ENCODE measurements at regions not wholly inside any gene's neighbourhood (a gene's known extent, or its start where the extent isn't known, plus 50 kb on each side); places are given as distances from the start of the nearest gene placed in this dataset.

DNA sequence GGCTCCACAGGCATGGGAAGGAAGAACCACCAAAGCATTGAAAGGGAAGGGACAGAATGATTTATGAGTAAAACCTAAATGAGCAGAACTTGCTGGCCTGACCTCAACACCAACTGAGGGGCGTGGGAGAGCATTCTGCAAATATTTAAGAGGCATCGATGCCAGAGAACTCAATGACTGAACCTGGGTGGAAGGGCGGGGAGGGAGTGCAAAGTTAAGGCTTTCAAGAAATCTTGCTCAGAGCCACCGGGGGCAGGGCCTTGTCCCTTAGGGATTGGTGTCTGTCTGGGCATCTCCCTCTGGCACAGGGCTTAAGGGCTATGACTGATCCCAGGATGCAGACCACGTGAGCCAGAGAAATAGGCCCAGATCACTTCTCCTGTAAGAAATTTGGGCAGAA lies 137.1 kb downstream of the ADAMTS15 start:
- 59 to 80% (median 71%) methylated on average over 5 of the region's 5 CpGs for WGBS, 5 donors
- intact Hi-C loops (cut with DNase I; ENCODE audit: low total_unique reads): no loop called here
- Histone ChIP-seq H3K27me3 (replicated peaks in 1 of 7) (no peaks in the 10 kb centered on the region), H3K4me1 (no peaks in the 10 kb centered on the region), H3K36me3 (no peaks in the 10 kb centered on the region), H3K27ac (no peak overlapping the region), H3K4me3 (no peak overlapping the region), H3K9me3 (peaks cover 0 to 3% (median 0%) of the 10 kb centered on the region in 8 donors)
- DNase-seq: no peak
- no peak for TF ChIP-seq POLR2AphosphoS5 (IDR thresholded peaks at IDR 0.05)
- no peak for TF ChIP-seq POLR2A (IDR thresholded peaks at IDR 0.05)
- no peak for TF ChIP-seq CTCF (IDR thresholded peaks at IDR 0.05 in 8 of 11, conservative IDR thresholded peaks at IDR 0.05 in 3 of 11)

DNA sequence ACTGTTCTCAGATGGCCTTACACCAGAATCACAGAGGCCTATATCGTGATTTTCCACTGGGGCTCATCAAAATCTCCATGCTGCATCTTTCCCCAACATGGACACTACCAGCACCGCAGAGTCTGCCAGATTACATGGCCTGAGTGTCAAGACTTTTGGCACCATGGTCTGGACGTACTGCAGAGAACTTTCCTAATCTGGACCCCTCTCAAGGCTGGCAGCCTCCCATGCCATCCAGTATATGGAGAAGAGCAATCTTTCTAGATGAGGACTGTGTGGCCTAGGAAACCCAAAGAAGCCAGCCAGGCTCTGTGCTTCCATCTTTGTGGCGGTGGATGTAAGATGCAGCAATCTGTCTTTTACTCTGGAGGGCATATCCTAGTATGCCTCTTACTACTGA lies 139.2 kb downstream of the ADAMTS15 start:
- intact Hi-C loops (cut with DNase I; ENCODE audit: low total_unique reads): no loop called here
- no peaks in the 10 kb centered on the region for H3K4me1 ChIP-seq
- WGBS, 5 donors: 55 to 81% (median 65%) methylated on average over 3 to 4 of the region's 4 CpGs

DNA sequence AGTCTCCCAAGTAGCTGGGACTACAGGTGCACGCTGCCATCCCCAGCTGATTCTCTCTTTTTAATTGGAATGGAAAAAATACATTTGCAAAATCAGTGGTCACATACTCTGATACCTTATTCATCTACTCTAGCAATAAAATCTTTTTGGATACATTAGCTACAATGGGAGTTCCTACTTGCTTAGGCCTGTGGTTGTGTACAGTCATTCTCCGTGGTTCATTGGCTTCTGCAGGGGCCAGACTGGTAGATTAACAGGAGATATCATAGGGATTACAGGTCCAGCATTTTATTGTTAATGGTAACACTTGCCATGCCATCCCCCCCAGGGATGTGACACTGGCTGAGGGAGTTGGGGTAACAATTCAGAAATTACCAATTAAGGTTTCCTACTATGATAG lies 140.0 kb downstream of the ADAMTS15 start:
- intact Hi-C loops (cut with DNase I; ENCODE audit: low total_unique reads): no loop called here
- no peak overlapping the region for H3K27ac ChIP-seq
- WGBS, 5 donors: 80 to 88% (median 86%) methylated on average over 2 of the region's 2 CpGs
- DNase-seq: no peak
- peaks cover 0 to 3% (median 0%) of the 10 kb centered on the region in 8 donors for H3K9me3 ChIP-seq
- H3K4me1 ChIP-seq: no peaks in the 10 kb centered on the region
- H3K27me3 ChIP-seq (replicated peaks in 1 of 7): no peaks in the 10 kb centered on the region
- no peaks in the 10 kb centered on the region for H3K36me3 ChIP-seq
- TF ChIP-seq POLR2AphosphoS5 (IDR thresholded peaks at IDR 0.05) (no peak), POLR2A (IDR thresholded peaks at IDR 0.05) (no peak), CTCF (IDR thresholded peaks at IDR 0.05 in 8 of 11, conservative IDR thresholded peaks at IDR 0.05 in 3 of 11) (no peak)
- no peak overlapping the region for H3K4me3 ChIP-seq

More for the DNA sequence above, 139.2 kb downstream of the ADAMTS15 start:
- no peaks in the 10 kb centered on the region for H3K36me3 ChIP-seq
- H3K9me3 ChIP-seq: peaks cover 0 to 3% (median 0%) of the 10 kb centered on the region in 8 donors
- no peak for DNase-seq
- H3K27ac ChIP-seq: no peak overlapping the region
- H3K4me3 ChIP-seq: no peak overlapping the region
- H3K27me3 ChIP-seq (replicated peaks in 1 of 7): no peaks in the 10 kb centered on the region
- no peak for TF ChIP-seq POLR2A (IDR thresholded peaks at IDR 0.05)
- TF ChIP-seq CTCF (IDR thresholded peaks at IDR 0.05 in 8 of 11, conservative IDR thresholded peaks at IDR 0.05 in 3 of 11): no peak
- TF ChIP-seq POLR2AphosphoS5 (IDR thresholded peaks at IDR 0.05): no peak

GRCh38 chr11:130592056-130592455 lies 143.6 kb downstream of the ADAMTS15 start:
- peaks cover 0 to 9% (median 0%) of the 10 kb centered on the region in 7 donors for H3K27me3 ChIP-seq (replicated peaks in 1 of 7)
- no peak overlapping the region for H3K4me3 ChIP-seq
- no peaks in the 10 kb centered on the region for H3K4me1 ChIP-seq
- intact Hi-C loops (cut with DNase I; ENCODE audit: low total_unique reads): no loop called here
- peaks cover 0 to 2% (median 0%) of the 10 kb centered on the region in 8 donors for H3K9me3 ChIP-seq
- 39 to 71% (median 49%) methylated on average over 2 of the region's 2 CpGs for WGBS, 5 donors
- no peak for DNase-seq
- no peaks in the 10 kb centered on the region for H3K36me3 ChIP-seq
- TF ChIP-seq POLR2AphosphoS5 (IDR thresholded peaks at IDR 0.05) (no peak), CTCF (IDR thresholded peaks at IDR 0.05 in 8 of 11, conservative IDR thresholded peaks at IDR 0.05 in 3 of 11) (no peak), POLR2A (IDR thresholded peaks at IDR 0.05) (no peak)
- no peak overlapping the region for H3K27ac ChIP-seq

Data from spleen (tissue), 11 donors.